Endothelial cell of umbilical vein (primary cell): ENCODE measurements at regions not wholly inside any gene's neighbourhood (a gene's known extent, or its start where the extent isn't known, plus 50 kb on each side); places are given as distances from the start of the nearest gene placed in this dataset.

Experiments
- CTCF ChIP-seq, 2 donors: IDR thresholded peaks; 1 replicate in 1 of 2; 2 replicates in 1 of 2; pipeline ENCODE4 v1.5.1; 2011; ENCODE audit warnings: low read length in 2 of 2, mild to moderate bottlenecking in 2 of 2, moderate library complexity in 2 of 2, control low read depth in 1 of 2, inconsistent platforms in 1 of 2, low read depth in 1 of 2; ENCODE audit not compliant: insufficient read depth in 1 of 2; ENCODE audit errors: extremely low read depth in 1 of 2
- EZH2 ChIP-seq: IDR thresholded peaks from 2 replicates; pipeline ENCODE4 v1.6.1; 2012; ENCODE audit warnings: borderline replicate concordance, low read depth, mild to moderate bottlenecking, moderate library complexity, low read length, inconsistent platforms; ENCODE audit not compliant: severe bottlenecking
- FOS ChIP-seq: IDR thresholded peaks from 2 replicates; pipeline ENCODE4 v1.6.1; 2011; ENCODE audit warnings: mild to moderate bottlenecking, low read length, moderate library complexity, borderline replicate concordance; ENCODE audit not compliant: insufficient read depth
- JUN ChIP-seq: IDR thresholded peaks from 2 replicates; pipeline ENCODE4 v1.6.1; 2011; ENCODE audit warnings: borderline replicate concordance, low read depth; ENCODE audit not compliant: insufficient read length, insufficient read depth
- MAX ChIP-seq: IDR thresholded peaks from 2 replicates; pipeline ENCODE4 v1.6.1; 2011; ENCODE audit not compliant: insufficient read depth, insufficient read length
- MYC ChIP-seq: IDR thresholded peaks from one replicate; pipeline ENCODE4 v1.6.1; 2011; ENCODE audit warnings: mild to moderate bottlenecking, low read depth, low read length
- POLR2A ChIP-seq: IDR thresholded peaks from 2 replicates; pipeline ENCODE4 v1.6.1; 2012; ENCODE audit warnings: low read depth, mild to moderate bottlenecking, control low read depth, low read length
- POLR2AphosphoS5 ChIP-seq: IDR thresholded peaks from 2 replicates; pipeline ENCODE4 v1.6.1; 2012; ENCODE audit warnings: low read depth, mild to moderate bottlenecking, control low read depth, low read length, moderate library complexity; ENCODE audit not compliant: insufficient read depth

GRCh38 chr16:81179219-81179618, 59.3 kb upstream of the BCO1 start:
- TF ChIP-seq CTCF (IDR thresholded peaks at IDR 0.05; ENCODE audit: extremely low read depth in 1 of 2, insufficient read depth in 1 of 2, low read depth in 1 of 2, low read length in 2 of 2) (no peak), POLR2A (no peak), POLR2AphosphoS5 (no peak), MYC (no peak), JUN (no peak), EZH2 (no peak), FOS (no peak), MAX (no peak)
